ENCODE measurements at regions not wholly inside any gene's neighbourhood (a gene's known extent, or its start where the extent isn't known, plus 50 kb on each side); places are given as distances from the start of the nearest gene placed in this dataset.

DNA sequence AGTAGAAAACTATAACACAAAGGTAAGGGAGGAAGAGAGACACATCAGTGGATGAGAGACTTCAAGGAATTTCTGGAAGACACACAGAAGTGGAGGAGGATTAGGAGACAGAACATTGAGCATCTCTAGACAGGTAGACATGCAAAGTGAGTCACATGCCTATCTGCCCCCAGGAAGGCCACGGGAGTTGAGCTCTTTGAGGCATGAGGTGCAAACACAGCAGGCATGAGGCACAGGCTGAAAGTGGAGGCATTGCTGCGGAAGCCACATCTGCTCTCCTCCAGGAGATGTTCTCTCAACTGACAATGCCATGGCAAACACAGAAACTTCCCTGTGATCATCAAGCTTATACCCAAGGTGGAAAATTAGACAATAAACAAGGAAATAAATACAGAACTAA, 481.6 kb upstream of the MYT1L start:
- TF ChIP-seq CTCF (IDR thresholded peaks at IDR 0.05; ENCODE audit: low read depth, low read length, poor library complexity, severe bottlenecking) (no peak), EZH2phosphoT487 (IDR thresholded peaks at IDR 0.05; ENCODE audit: borderline replicate concordance, low read length) (no peak)

All from DOHH2 (cell line).